ENCODE measurements at regions not wholly inside any gene's neighbourhood (a gene's known extent, or its start where the extent isn't known, plus 50 kb on each side); places are given as distances from the start of the nearest gene placed in this dataset.
"Not testable (repeated sequence)": the region's sequence is repeated elsewhere in the genome, so short reads cannot be mapped to it uniquely, and the experiment has no call there.

- H3K36me3 ChIP-seq (ENCODE audit: control insufficient read depth in 2 of 2, extremely low read depth in 1 of 2, insufficient read depth in 1 of 2, low read length in 1 of 2); H3K27me3 Mint-ChIP-seq; H3K4me3 Mint-ChIP-seq; CTCF ChIA-PET; H3K9me3 Mint-ChIP-seq; H3K36me3 Mint-ChIP-seq; H3K9me3 ChIP-seq; H3K4me1 ChIP-seq (ENCODE audit: control insufficient read depth in 1 of 2, extremely low read depth in 1 of 2, insufficient read depth in 2 of 2, low read length in 2 of 2); H3K4me1 Mint-ChIP-seq; H3K27ac Mint-ChIP-seq; H3K27ac ChIP-seq (ENCODE audit: low read length); POLR2A ChIA-PET; H3K27me3 ChIP-seq (replicated peaks in 1 of 2; ENCODE audit: control insufficient read depth in 2 of 2, extremely low read depth in 1 of 2, insufficient read depth in 2 of 2, low read length in 1 of 2); H3K4me3 ChIP-seq (ENCODE audit: control insufficient read depth in 1 of 2, extremely low read depth in 1 of 2, low read length in 1 of 2); DNase-seq: not testable (repeated sequence)
- no CpG with 5 or more reads among the region's 3 CpGs for whole genome bisulfite sequencing (ENCODE audit: insufficient coverage)
- ATAC-seq (replicated peaks in 1 of 4): peak; percentile 42 to 80 (median 76)
Measured at GRCh38 chr21:8464403-8465152, 2056.8 kb upstream of the TPTE start.

GRCh38 chr21:8466642-8467041 lies 2054.7 kb upstream of the TPTE start:
- H3K36me3 ChIP-seq (ENCODE audit: control insufficient read depth in 2 of 2, extremely low read depth in 1 of 2, insufficient read depth in 1 of 2, low read length in 1 of 2); POLR2A ChIA-PET; H3K27me3 Mint-ChIP-seq; H3K4me1 Mint-ChIP-seq; H3K36me3 Mint-ChIP-seq; DNase-seq; CTCF ChIA-PET; H3K9me3 Mint-ChIP-seq; H3K4me3 Mint-ChIP-seq; ATAC-seq (replicated peaks in 1 of 4); H3K4me3 ChIP-seq (ENCODE audit: control insufficient read depth in 1 of 2, extremely low read depth in 1 of 2, low read length in 1 of 2); H3K27ac ChIP-seq (ENCODE audit: low read length); H3K4me1 ChIP-seq (ENCODE audit: control insufficient read depth in 1 of 2, extremely low read depth in 1 of 2, insufficient read depth in 2 of 2, low read length in 2 of 2); H3K27ac Mint-ChIP-seq; H3K9me3 ChIP-seq; H3K27me3 ChIP-seq (replicated peaks in 1 of 2; ENCODE audit: control insufficient read depth in 2 of 2, extremely low read depth in 1 of 2, insufficient read depth in 2 of 2, low read length in 1 of 2): not testable (repeated sequence)
- no CpG with 5 or more reads among the region's 10 CpGs for WGBS (ENCODE audit: insufficient coverage)

Data from T-cell (primary cell).